Mammary epithelial cell (primary cell): ENCODE measurements at regions not wholly inside any gene's neighbourhood (a gene's known extent, or its start where the extent isn't known, plus 50 kb on each side); places are given as distances from the start of the nearest gene placed in this dataset.

Experiments used
- CTCF ChIP-seq, 2 donors: IDR thresholded peaks in 1 of 2; conservative IDR thresholded peaks in 1 of 2; 2 replicates each; pipeline ENCODE4 v1.5.1; 2011 to 2012; ENCODE audit warnings: inconsistent platforms in 2 of 2, low read length in 2 of 2, mild to moderate bottlenecking in 2 of 2, control low read depth in 1 of 2, low read depth in 1 of 2; ENCODE audit not compliant: insufficient read depth in 1 of 2; ENCODE audit errors: extremely low read depth in 1 of 2
- EZH2 ChIP-seq: IDR thresholded peaks from 2 replicates; pipeline ENCODE4 v1.6.1; 2012; ENCODE audit warnings: low read length, inconsistent platforms, borderline replicate concordance

- TF ChIP-seq CTCF (conservative IDR thresholded peaks at IDR 0.05 in 1 of 2, IDR thresholded peaks at IDR 0.05 in 1 of 2; ENCODE audit: extremely low read depth in 1 of 2, insufficient read depth in 1 of 2, low read depth in 1 of 2, low read length in 2 of 2): no peak
- TF ChIP-seq EZH2: no peak
Observed at GRCh38 chr6:169933251-169933821, 181.9 kb downstream of the ERMARD start.
